ENCODE measurements at regions not wholly inside any gene's neighbourhood (a gene's known extent, or its start where the extent isn't known, plus 50 kb on each side); places are given as distances from the start of the nearest gene placed in this dataset.
A peak's percentile ranks its signal among the peaks of the same experiment; 100 is the strongest.

GRCh38 chr4:67327245-67328017, 217.9 kb downstream of the CENPC start:
- POLR2A ChIA-PET, result no interaction called here
- Histone ChIP-seq H3K27ac (ENCODE audit: low read depth in 2 of 2, low read length in 1 of 2) (no peak overlapping the region), H3K79me2 (ENCODE audit: insufficient read depth) (no peaks in the 10 kb centered on the region), H3K9me2 (no peaks in the 10 kb centered on the region), H3F3A (replicated peaks; ENCODE audit: insufficient read depth) (no peaks in the 10 kb centered on the region), H3K9me3 (no peaks in the 10 kb centered on the region), H4K20me1 (ENCODE audit: insufficient read depth) (no peaks in the 10 kb centered on the region), H3K4me3 (ENCODE audit: low read depth in 2 of 2, low read length in 1 of 2) (no peak overlapping the region; a peak in 1 of 4 replicates), H3K36me3 (replicated peaks in 1 of 2; ENCODE audit: control insufficient read depth in 1 of 2, insufficient read depth in 2 of 2, low read length in 1 of 2) (no peaks in the 10 kb centered on the region), H2AFZ (ENCODE audit: low read depth) (no peak overlapping the region), H3K27me3 (ENCODE audit: insufficient read depth) (no peaks in the 10 kb centered on the region; the same call in 1 of the 2 replicates), H3K4me1 (ENCODE audit: control insufficient read depth in 1 of 2, insufficient read depth in 2 of 2, low read depth in 1 of 2, low read length in 1 of 2) (no peaks in the 10 kb centered on the region), H3K4me2 (no peak overlapping the region), H3K9ac (no peak overlapping the region)
- CTCF ChIA-PET, result interaction anchor here (0.6 to 2.9 kb wide), 25 partner anchors 9 to 964 kb away, joined by 3 to 35 read pairs (median 3); no protein-coding TSS in a partner anchor
- under 1% methylated on average over 6 of the region's 6 CpGs for WGBS (ENCODE audit: low lambda C conversion rate)
- peak; percentile 55 for DNase-seq
- TF ChIP-seq RAD21 (IDR thresholded peaks at IDR 0.05; ENCODE audit: low read length) (peak; percentile 91), POLR2AphosphoS5 (IDR thresholded peaks at IDR 0.05; ENCODE audit: low read depth, low read length) (no peak), FOSL2 (IDR thresholded peaks at IDR 0.05; ENCODE audit: borderline replicate concordance, low read depth) (no peak), RFX5 (IDR thresholded peaks at IDR 0.05; ENCODE audit: low read length) (no peak), CTCF (IDR thresholded peaks at IDR 0.05) (peak; percentile 96), ZBTB33 (IDR thresholded peaks at IDR 0.05; ENCODE audit: borderline replicate concordance, low read depth) (no peak), SMC3 (IDR thresholded peaks at IDR 0.05; ENCODE audit: low read depth, low read length) (peak; percentile 61), MAX (IDR thresholded peaks at IDR 0.05; ENCODE audit: low read depth) (no peak), MEF2A (IDR thresholded peaks at IDR 0.05; ENCODE audit: borderline replicate concordance, low read depth) (no peak)

GRCh38 chr4:67325791-67326190, 219.5 kb downstream of the CENPC start:
- Histone ChIP-seq H3F3A (replicated peaks; ENCODE audit: insufficient read depth) (no peaks in the 10 kb centered on the region), H3K79me2 (ENCODE audit: insufficient read depth) (no peaks in the 10 kb centered on the region), H3K4me3 (ENCODE audit: low read depth in 2 of 2, low read length in 1 of 2) (no peak overlapping the region), H3K36me3 (replicated peaks in 1 of 2; ENCODE audit: control insufficient read depth in 1 of 2, insufficient read depth in 2 of 2, low read length in 1 of 2) (no peaks in the 10 kb centered on the region), H3K27me3 (ENCODE audit: insufficient read depth) (no peaks in the 10 kb centered on the region; the same call in 1 of the 2 replicates), H3K4me2 (no peak overlapping the region), H3K4me1 (ENCODE audit: control insufficient read depth in 1 of 2, insufficient read depth in 2 of 2, low read depth in 1 of 2, low read length in 1 of 2) (no peaks in the 10 kb centered on the region), H4K20me1 (ENCODE audit: insufficient read depth) (no peaks in the 10 kb centered on the region), H3K9me3 (no peaks in the 10 kb centered on the region), H3K27ac (ENCODE audit: low read depth in 2 of 2, low read length in 1 of 2) (no peak overlapping the region), H3K9ac (no peak overlapping the region), H2AFZ (ENCODE audit: low read depth) (no peak overlapping the region), H3K9me2 (no peaks in the 10 kb centered on the region)
- DNase-seq, result no peak
- 0% methylated on average over 2 of the region's 2 CpGs for WGBS (ENCODE audit: low lambda C conversion rate)
- CTCF ChIA-PET, result interaction anchor here (0.7 kb wide), 1 partner anchor 236 kb away, joined by 3 read pairs; no protein-coding TSS in a partner anchor
- POLR2A ChIA-PET, result no interaction called here
- no peak for TF ChIP-seq EZH2phosphoT487 (IDR thresholded peaks at IDR 0.05; ENCODE audit: borderline replicate concordance, low read depth)
- TF ChIP-seq MEF2A (IDR thresholded peaks at IDR 0.05; ENCODE audit: borderline replicate concordance, low read depth), result no peak
- no peak for TF ChIP-seq ELF1 (IDR thresholded peaks at IDR 0.05)
- TF ChIP-seq FOXM1 (IDR thresholded peaks at IDR 0.05; ENCODE audit: low read depth), result no peak
- TF ChIP-seq ZBTB33 (IDR thresholded peaks at IDR 0.05; ENCODE audit: borderline replicate concordance, low read depth), result no peak
- no peak for TF ChIP-seq IRF3 (IDR thresholded peaks at IDR 0.05; ENCODE audit: low read depth, low read length)
- no peak for TF ChIP-seq RAD21 (IDR thresholded peaks at IDR 0.05; ENCODE audit: low read length)
- TF ChIP-seq TEAD4 (IDR thresholded peaks at IDR 0.05; ENCODE audit: borderline replicate concordance, insufficient read depth), result no peak
- TF ChIP-seq NRF1 (IDR thresholded peaks at IDR 0.05; ENCODE audit: low read depth, low read length), result no peak
- TF ChIP-seq GABPA (IDR thresholded peaks at IDR 0.05; ENCODE audit: low read depth), result no peak
- no peak for TF ChIP-seq SMC3 (IDR thresholded peaks at IDR 0.05; ENCODE audit: low read depth, low read length)
- TF ChIP-seq GATA2 (CRISPR knock-in tag; IDR thresholded peaks at IDR 0.05), result no peak
- TF ChIP-seq USF1 (IDR thresholded peaks at IDR 0.05; ENCODE audit: borderline replicate concordance, low read depth), result no peak

Measured in SK-N-SH (cell line).